ENCODE measurements at regions not wholly inside any gene's neighbourhood (a gene's known extent, or its start where the extent isn't known, plus 50 kb on each side); places are given as distances from the start of the nearest gene placed in this dataset.

DNA sequence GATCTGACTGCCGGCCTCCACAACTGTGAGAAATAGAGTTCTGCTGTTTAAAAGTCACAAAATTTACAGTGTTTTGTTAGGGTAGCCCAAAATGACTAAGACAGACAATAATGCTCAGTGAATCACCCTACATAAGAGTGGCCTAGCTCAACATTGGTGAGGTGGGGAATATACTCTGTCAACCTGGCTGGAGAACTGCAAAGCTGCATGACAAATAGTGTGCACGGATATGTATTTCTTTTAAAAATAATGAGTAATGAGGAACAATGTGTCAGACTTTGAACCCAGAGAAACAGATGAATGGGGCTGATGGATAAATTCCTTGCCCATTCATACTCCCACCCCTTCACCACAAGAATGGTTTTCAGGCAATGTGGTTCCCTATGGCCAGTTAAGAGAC, 372.4 kb downstream of the SUCLA2 start:
- H3K4me3 Mint-ChIP-seq (ENCODE audit: low read depth) = no peak overlapping the region
- DNase-seq (ENCODE audit: low spot score, unreplicated experiment) = no peak
- H3K36me3 Mint-ChIP-seq (ENCODE audit: insufficient read depth) = no peaks in the 10 kb centered on the region
- H3K4me1 Mint-ChIP-seq (ENCODE audit: low read depth) = peaks cover 1% of the 10 kb centered on the region
- TF ChIP-seq, protein P1, sequence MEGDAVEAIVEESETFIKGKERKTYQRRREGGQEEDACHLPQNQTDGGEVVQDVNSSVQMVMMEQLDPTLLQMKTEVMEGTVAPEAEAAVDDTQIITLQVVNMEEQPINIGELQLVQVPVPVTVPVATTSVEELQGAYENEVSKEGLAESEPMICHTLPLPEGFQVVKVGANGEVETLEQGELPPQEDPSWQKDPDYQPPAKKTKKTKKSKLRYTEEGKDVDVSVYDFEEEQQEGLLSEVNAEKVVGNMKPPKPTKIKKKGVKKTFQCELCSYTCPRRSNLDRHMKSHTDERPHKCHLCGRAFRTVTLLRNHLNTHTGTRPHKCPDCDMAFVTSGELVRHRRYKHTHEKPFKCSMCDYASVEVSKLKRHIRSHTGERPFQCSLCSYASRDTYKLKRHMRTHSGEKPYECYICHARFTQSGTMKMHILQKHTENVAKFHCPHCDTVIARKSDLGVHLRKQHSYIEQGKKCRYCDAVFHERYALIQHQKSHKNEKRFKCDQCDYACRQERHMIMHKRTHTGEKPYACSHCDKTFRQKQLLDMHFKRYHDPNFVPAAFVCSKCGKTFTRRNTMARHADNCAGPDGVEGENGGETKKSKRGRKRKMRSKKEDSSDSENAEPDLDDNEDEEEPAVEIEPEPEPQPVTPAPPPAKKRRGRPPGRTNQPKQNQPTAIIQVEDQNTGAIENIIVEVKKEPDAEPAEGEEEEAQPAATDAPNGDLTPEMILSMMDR (IDR thresholded peaks at IDR 0.05; ENCODE audit: unreplicated experiment) = no peak
- no peaks in the 10 kb centered on the region for H3K27me3 Mint-ChIP-seq
- H3K27ac Mint-ChIP-seq = no peak overlapping the region
- peaks cover 9% of the 10 kb centered on the region for H3K9me3 Mint-ChIP-seq (ENCODE audit: low read depth)

DNA sequence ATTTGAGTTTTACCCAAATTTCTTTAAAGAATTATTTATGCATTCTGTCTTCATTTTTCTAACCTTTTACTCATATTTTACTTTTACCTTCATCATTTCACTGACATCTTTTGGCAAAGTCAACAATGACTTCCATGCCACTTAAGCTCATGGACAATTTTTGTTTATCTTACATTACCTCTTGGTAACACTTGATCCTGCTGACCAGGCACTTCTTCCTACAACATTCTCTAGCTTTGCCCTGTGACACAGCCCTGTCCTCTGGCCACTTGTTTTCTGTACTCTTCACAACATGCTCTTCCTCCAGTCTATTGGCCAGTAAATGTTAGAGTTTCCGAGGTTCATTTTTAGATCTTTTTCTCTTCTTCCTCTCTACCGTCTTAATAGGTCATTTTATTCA, 377.2 kb downstream of the SUCLA2 start:
- Mint-ChIP-seq H3K4me3 (ENCODE audit: low read depth) (no peak overlapping the region), H3K27ac (no peak overlapping the region), H3K4me1 (ENCODE audit: low read depth) (peaks cover 12% of the 10 kb centered on the region), H3K9me3 (ENCODE audit: low read depth) (no peaks in the 10 kb centered on the region), H3K36me3 (ENCODE audit: insufficient read depth) (no peaks in the 10 kb centered on the region), H3K27me3 (peaks cover 3% of the 10 kb centered on the region)
- DNase-seq (ENCODE audit: low spot score, unreplicated experiment) = no peak
- TF ChIP-seq, protein P1 (IDR thresholded peaks at IDR 0.05; ENCODE audit: unreplicated experiment) = no peak

DNA sequence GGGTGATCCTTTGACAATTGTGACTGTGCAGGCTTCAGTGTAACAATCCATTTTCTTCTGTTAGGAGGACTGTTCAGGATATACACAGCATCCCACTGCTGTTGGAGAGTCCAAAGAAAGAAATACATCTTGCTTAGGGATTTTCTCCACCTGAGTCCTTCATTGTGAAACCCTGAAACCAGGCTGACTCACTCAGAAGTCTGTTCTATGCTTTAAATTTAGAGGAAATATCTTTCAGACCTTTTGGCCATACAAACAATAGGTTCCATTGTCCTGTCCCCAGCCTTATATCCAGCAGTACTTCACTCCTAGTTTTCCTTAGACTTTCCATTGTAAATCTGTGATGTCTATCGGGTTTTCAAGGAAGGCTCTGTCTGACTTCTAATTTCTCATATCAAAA, 379.1 kb downstream of the SUCLA2 start:
- H3K4me1 Mint-ChIP-seq (ENCODE audit: low read depth) = peaks cover 12% of the 10 kb centered on the region
- no peak for DNase-seq (ENCODE audit: low spot score, unreplicated experiment)
- peaks cover 3% of the 10 kb centered on the region for H3K27me3 Mint-ChIP-seq
- TF ChIP-seq, protein P1 (IDR thresholded peaks at IDR 0.05; ENCODE audit: unreplicated experiment) = no peak
- H3K9me3 Mint-ChIP-seq (ENCODE audit: low read depth) = no peaks in the 10 kb centered on the region
- no peaks in the 10 kb centered on the region for H3K36me3 Mint-ChIP-seq (ENCODE audit: insufficient read depth)
- H3K27ac Mint-ChIP-seq = no peak overlapping the region
- no peak overlapping the region for H3K4me3 Mint-ChIP-seq (ENCODE audit: low read depth)

DNA sequence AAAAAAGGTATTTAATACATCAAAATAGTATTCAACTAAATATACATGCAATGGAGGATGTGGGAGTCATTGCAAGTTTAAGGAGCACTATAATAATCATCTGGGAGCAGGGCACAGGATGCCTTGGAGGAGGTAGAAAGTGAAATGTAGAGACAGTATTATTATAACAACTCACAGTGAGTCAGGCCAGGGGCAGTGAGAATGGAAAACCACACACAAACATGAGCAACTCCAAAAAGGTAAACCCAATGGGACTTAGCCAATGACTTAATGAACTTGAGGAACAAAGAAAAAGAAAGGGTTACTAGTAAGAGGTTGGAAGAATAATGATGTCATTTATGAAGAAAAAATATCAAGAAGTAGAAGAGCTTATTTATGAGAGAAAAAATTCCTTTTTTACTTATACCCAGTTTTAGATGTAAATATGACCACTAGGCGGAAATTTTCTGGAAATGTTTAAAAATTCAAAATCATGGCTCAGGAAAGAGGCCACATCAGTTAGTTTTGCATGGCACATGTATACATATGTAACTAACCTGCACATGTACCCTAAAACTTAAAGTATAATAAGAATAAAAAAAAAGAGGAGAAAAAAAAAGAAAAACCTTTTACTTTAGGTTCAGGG, 389.3 kb downstream of the SUCLA2 start:
- Mint-ChIP-seq H3K27me3 (no peaks in the 10 kb centered on the region), H3K9me3 (ENCODE audit: low read depth) (peaks cover 27% of the 10 kb centered on the region), H3K27ac (no peak overlapping the region), H3K4me1 (ENCODE audit: low read depth) (no peaks in the 10 kb centered on the region), H3K4me3 (ENCODE audit: low read depth) (no peak overlapping the region), H3K36me3 (ENCODE audit: insufficient read depth) (no peaks in the 10 kb centered on the region)
- TF ChIP-seq, protein P1 (IDR thresholded peaks at IDR 0.05; ENCODE audit: unreplicated experiment) = peak; percentile 14
- no peak for DNase-seq (ENCODE audit: low spot score, unreplicated experiment)

DNA sequence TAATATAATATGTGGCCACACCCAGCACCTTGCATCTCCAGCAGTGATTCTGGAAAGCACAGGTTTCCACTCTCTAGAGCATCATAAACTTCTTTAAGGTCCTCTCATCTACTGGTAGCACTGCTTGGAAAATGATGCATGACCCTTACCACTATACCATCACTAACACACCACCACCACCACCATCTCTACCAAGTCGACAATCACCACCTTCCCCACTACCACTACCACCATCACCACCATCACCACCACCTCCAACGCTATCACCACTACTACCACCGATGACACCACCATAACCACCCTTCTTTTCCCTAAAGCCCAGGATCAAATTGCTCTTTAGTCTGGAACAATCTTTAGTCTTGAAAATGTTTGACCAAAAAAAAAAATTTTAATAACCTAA, 390.4 kb downstream of the SUCLA2 start:
- Mint-ChIP-seq H3K27me3 (no peaks in the 10 kb centered on the region), H3K4me3 (ENCODE audit: low read depth) (no peak overlapping the region), H3K36me3 (ENCODE audit: insufficient read depth) (no peaks in the 10 kb centered on the region), H3K4me1 (ENCODE audit: low read depth) (no peaks in the 10 kb centered on the region), H3K9me3 (ENCODE audit: low read depth) (peaks cover 27% of the 10 kb centered on the region), H3K27ac (no peak overlapping the region)
- DNase-seq (ENCODE audit: low spot score, unreplicated experiment) = no peak
- TF ChIP-seq, protein P1 (IDR thresholded peaks at IDR 0.05; ENCODE audit: unreplicated experiment) = no peak
